Heart right ventricle (tissue), 16 donors: ENCODE measurements at regions not wholly inside any gene's neighbourhood (a gene's known extent, or its start where the extent isn't known, plus 50 kb on each side); places are given as distances from the start of the nearest gene placed in this dataset.

ENCODE experiments used
- ATAC-seq, 8 donors: fragments of 200-7000 bp; cut with Tn5 transposase; one replicate each; pipeline ENCODE4 v1.9.1; 2020; ENCODE audit warnings: mild to moderate bottlenecking in 8 of 8, moderate library complexity in 8 of 8, moderate number of reproducible peaks in 1 of 8
- DNase-seq, 2 donors: peaks; one replicate each; pipeline ENCODE4 v3.0.0-alpha.2; 2020
- H3K27ac ChIP-seq, 10 donors: fragments of 200-600 bp; sonication (generic) in 2 of 10; one replicate each; pipeline versions ENCODE4 v1.5.0 to v1.8.0; 2020 to 2022; ENCODE audit warnings: mild to moderate bottlenecking in 3 of 10
- H3K27me3 ChIP-seq, 7 donors: fragments of 200-600 bp; one replicate each; pipeline ENCODE4 v1.8.0; 2021 to 2022; ENCODE audit warnings: mild to moderate bottlenecking in 2 of 7
- H3K36me3 ChIP-seq, 9 donors: fragments of 200-600 bp; sonication (generic) in 1 of 9; one replicate each; pipeline versions ENCODE4 v1.5.0 to v1.8.0; 2020 to 2022; ENCODE audit warnings: mild to moderate bottlenecking in 2 of 9
- H3K4me1 ChIP-seq, 9 donors: fragments of 200-600 bp; sonication (generic) in 1 of 9; one replicate each; pipeline versions ENCODE4 v1.5.0 to v1.8.0; 2020 to 2022; ENCODE audit warnings: mild to moderate bottlenecking in 4 of 9
- H3K4me3 ChIP-seq, 10 donors: fragments of 200-600 bp; sonication (generic) in 2 of 10; one replicate each; pipeline versions ENCODE4 v1.5.0 to v1.8.0; 2020 to 2022; ENCODE audit warnings: mild to moderate bottlenecking in 7 of 10, moderate library complexity in 2 of 10
- H3K9me3 ChIP-seq, 11 donors: fragments of 200-600 bp in 10 of 11; sonication (generic) in 2 of 11; one replicate each; pipeline versions ENCODE4 v1.5.0 to v1.8.0; 2013 to 2022; ENCODE audit warnings: mild to moderate bottlenecking in 2 of 11, control low read depth in 1 of 11, moderate library complexity in 1 of 11
- WGBS, 2 donors: extraction: QIAGEN DNeasy Blood & Tissue Kit; methylation state at CpG; one replicate each; pipeline ENCODE4 v1.1.7; 2013; ENCODE audit warnings: inconsistent platforms in 1 of 2; 5-methylcytosine and 5-hydroxymethylcytosine counted together
- intact Hi-C, 10 donors: fragments of 100-400 bp; cut with DNase I; formaldehyde crosslinking; loops; one replicate each; pipeline versions ENCODE4 v1.11.1 to v1.14.2; 2022
- TF ChIP-seq, protein P1 (sequence below), 9 donors: fragments of 200-600 bp; sonication (generic) in 2 of 9; IDR thresholded peaks; one replicate each; pipeline versions ENCODE4 v1.5.0 to v1.8.0; 2021 to 2022; ENCODE audit warnings: antibody characterized with exemption in 9 of 9, mild to moderate bottlenecking in 5 of 9, moderate library complexity in 1 of 9
- donor health status: Arrhythmogenic right ventricular cardiomyopathy.
- donor health status: ischemic (EF 13 %, LVEDD 7.1; RV severe dilation, severe dysfunction).
- donor health status: healthy with polysubstance abuse.
- donor health status: DM: no; HTN: yes; CAD: no.
- donor health status: DM: no; HTN: no; CAD: no.
- donor health status: ischemic (EF 25% LVEDD 6.9; RV normal size, moderate dysfunction).
- donor health status: ischemic (EF 25% LVEDD 5.7; RV mildly dilated, moderate dysfunction).
- donor health status: healthy.
- donor health status: DM: yes; HTN: yes; CAD: no.
- donor health status: Ischemic cardiomyopathy.
- donor health status: ischemic (EF 35%, LVEDD 5.7; RV mildly dilated, moderate dysfunction).
- donor health status: nonischemic (EF 11% LVEDD 7.7; RV severe dilation, severe dysfunction).
- donor health status: DM: yes; HTN: yes; CAD: no.
- donor health status: PGD.
- donor health status: ischemic (EF 29% LVEDD 5.4; RV normal size, mild dysfunction).
- donor health status: nonischemic (EF 23%, LVEDD 6.1; RV moderate dilation, normal function).

DNA sequence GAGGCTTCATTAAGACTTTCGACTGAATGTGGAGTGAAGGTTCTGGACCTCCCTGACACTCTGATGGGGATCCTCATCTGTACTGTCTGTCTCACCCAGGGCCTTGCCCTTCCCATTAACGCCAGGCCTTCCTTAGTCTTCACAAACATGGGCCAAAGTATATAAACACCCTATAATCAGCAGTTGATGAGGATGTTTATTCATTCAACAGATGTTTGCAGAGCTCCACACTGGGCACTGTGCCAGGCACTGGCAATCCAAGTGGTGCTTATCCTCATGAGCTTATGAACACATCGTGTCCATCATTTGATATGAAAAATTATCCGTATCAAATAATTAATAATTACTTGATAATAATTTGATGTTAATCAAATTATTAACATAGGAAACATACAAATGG lies 454.4 kb downstream of the FUT8 start:
- ATAC-seq (no peak), DNase-seq (no peak)
- intact Hi-C loops: no loop called here
- Histone ChIP-seq H3K27ac (no peak overlapping the region), H3K4me3 (no peak overlapping the region), H3K4me1 (no peaks in the 10 kb centered on the region), H3K36me3 (no peaks in the 10 kb centered on the region), H3K27me3 (peaks cover 0 to 20% (median 0%) of the 10 kb centered on the region in 7 donors), H3K9me3 (no peaks in the 10 kb centered on the region)
- TF ChIP-seq, protein P1, sequence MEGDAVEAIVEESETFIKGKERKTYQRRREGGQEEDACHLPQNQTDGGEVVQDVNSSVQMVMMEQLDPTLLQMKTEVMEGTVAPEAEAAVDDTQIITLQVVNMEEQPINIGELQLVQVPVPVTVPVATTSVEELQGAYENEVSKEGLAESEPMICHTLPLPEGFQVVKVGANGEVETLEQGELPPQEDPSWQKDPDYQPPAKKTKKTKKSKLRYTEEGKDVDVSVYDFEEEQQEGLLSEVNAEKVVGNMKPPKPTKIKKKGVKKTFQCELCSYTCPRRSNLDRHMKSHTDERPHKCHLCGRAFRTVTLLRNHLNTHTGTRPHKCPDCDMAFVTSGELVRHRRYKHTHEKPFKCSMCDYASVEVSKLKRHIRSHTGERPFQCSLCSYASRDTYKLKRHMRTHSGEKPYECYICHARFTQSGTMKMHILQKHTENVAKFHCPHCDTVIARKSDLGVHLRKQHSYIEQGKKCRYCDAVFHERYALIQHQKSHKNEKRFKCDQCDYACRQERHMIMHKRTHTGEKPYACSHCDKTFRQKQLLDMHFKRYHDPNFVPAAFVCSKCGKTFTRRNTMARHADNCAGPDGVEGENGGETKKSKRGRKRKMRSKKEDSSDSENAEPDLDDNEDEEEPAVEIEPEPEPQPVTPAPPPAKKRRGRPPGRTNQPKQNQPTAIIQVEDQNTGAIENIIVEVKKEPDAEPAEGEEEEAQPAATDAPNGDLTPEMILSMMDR (IDR thresholded peaks at IDR 0.05): no peak
- WGBS, 2 donors: 59 to 75% methylated on average over 4 of the region's 4 CpGs

DNA sequence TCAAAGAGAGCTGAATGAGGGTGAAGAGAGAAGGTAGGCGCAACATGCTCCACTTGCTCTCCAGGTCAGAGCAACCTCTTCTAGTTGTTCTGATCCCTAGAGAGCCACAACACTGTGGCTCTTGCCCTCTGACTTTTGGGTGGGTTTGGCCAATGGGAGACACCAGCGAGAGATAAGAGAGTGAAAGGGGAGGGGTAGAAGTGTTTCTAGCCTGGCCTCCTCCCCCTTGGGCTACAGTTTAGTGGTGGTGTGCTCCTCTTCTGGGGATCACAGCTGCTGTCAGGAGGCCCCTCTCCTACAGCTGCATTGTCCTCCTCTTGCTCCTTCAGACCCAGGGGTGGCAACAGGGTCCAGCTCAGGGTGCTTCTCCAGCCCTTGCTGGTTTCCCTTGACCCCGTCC lies 454.8 kb downstream of the FUT8 start:
- WGBS, 2 donors: 87 to 92% methylated on average over 3 of the region's 3 CpGs
- Histone ChIP-seq H3K36me3 (no peaks in the 10 kb centered on the region), H3K9me3 (no peaks in the 10 kb centered on the region), H3K27ac (no peak overlapping the region), H3K4me3 (no peak overlapping the region), H3K27me3 (peaks cover 0 to 20% (median 0%) of the 10 kb centered on the region in 7 donors), H3K4me1 (no peaks in the 10 kb centered on the region)
- DNase-seq: no peak
- ATAC-seq: no peak
- TF ChIP-seq, protein P1 (IDR thresholded peaks at IDR 0.05): no peak
- intact Hi-C loops: no loop called here

DNA sequence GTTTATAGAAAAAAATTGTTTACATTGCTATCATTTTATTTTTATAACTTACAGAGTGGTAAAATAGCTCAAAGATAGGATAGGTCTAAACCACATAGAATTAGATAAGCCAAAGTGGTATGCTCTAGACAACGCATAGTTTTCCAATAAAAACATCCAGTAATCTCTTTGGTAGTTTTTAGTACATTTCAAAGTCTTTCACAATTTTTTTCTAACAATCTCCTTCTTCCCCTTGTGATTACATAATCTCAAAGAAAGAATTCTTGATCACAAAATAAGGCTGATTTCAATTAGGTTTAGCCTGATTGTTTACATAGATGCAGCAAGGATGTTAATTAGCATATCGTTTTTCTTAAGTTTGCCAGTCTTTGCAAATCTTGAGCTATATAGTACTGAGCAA lies 460.0 kb downstream of the FUT8 start:
- WGBS, 2 donors: 74 to 81% methylated on average over 2 of the region's 2 CpGs
- DNase-seq (no peak), ATAC-seq (no peak)
- intact Hi-C loops: no loop called here
- peaks cover 0 to 7% (median 0%) of the 10 kb centered on the region in 7 donors for H3K27me3 ChIP-seq
- H3K36me3 ChIP-seq: no peaks in the 10 kb centered on the region
- TF ChIP-seq, protein P1 (IDR thresholded peaks at IDR 0.05): no peak
- H3K4me1 ChIP-seq: no peaks in the 10 kb centered on the region
- H3K9me3 ChIP-seq: peaks cover 0 to 15% (median 0%) of the 10 kb centered on the region in 11 donors
- no peak overlapping the region for H3K27ac ChIP-seq
- no peak overlapping the region for H3K4me3 ChIP-seq

GRCh38 chr14:65877166-65877565 lies 464.6 kb downstream of the FUT8 start:
- intact Hi-C loops: no loop called here
- Histone ChIP-seq H3K27ac (no peak overlapping the region), H3K27me3 (peaks cover 0 to 7% (median 0%) of the 10 kb centered on the region in 7 donors), H3K4me1 (peaks cover 0 to 5% (median 0%) of the 10 kb centered on the region in 9 donors), H3K36me3 (no peaks in the 10 kb centered on the region), H3K9me3 (peaks cover 0 to 20% (median 0%) of the 10 kb centered on the region in 11 donors), H3K4me3 (no peak overlapping the region)
- DNase-seq (no peak), ATAC-seq (no peak)
- TF ChIP-seq, protein P1 (IDR thresholded peaks at IDR 0.05): no peak
- 88 to 92% methylated on average over 7 of the region's 7 CpGs for WGBS, 2 donors
